DOHH2 (cell line): ENCODE measurements at regions not wholly inside any gene's neighbourhood (a gene's known extent, or its start where the extent isn't known, plus 50 kb on each side); places are given as distances from the start of the nearest gene placed in this dataset.

Source experiments
- CTCF ChIP-seq: fragments of 200-600 bp; sonication (generic); IDR thresholded peaks from one replicate; pipeline ENCODE4 v1.5.1; 2014; ENCODE audit warnings: antibody characterized with exemption, mild to moderate bottlenecking, low read depth, low read length; ENCODE audit not compliant: poor library complexity, severe bottlenecking
- EZH2phosphoT487 ChIP-seq: fragments of 200-600 bp; sonication (generic); IDR thresholded peaks from 2 replicates; pipeline ENCODE4 v1.6.1; 2017; ENCODE audit warnings: borderline replicate concordance, mild to moderate bottlenecking, antibody characterized with exemption, low read length, moderate library complexity, mixed read lengths

DNA sequence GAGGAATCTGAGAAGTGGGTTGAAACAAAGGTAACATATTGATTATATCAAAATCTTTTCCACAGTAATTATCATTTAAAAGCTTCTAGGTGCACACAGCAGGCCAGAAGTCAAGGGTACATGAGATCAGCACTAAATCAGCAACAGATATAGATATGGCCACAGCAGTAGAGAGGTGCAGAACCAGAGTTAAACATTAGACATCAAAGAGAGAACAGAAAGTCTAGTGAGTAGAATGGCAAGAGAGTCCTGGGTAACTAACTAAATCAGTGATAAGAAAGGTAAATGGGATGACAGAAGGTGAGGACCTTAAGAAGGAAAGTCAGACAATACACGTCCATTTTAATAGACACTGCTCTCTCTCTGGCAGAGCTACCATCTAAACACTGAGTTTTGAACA, 119.5 kb upstream of the GRIA4 start:
- TF ChIP-seq EZH2phosphoT487 (no peak), CTCF (no peak)
